HPDE6-E6E7 (cell line): ENCODE measurements at regions not wholly inside any gene's neighbourhood (a gene's known extent, or its start where the extent isn't known, plus 50 kb on each side); places are given as distances from the start of the nearest gene placed in this dataset.

Source experiments
- DNase-seq: peaks from one replicate; pipeline ENCODE4 v3.0.0; 2011; ENCODE audit warnings: missing footprints; ENCODE audit errors: extremely low spot score

DNA sequence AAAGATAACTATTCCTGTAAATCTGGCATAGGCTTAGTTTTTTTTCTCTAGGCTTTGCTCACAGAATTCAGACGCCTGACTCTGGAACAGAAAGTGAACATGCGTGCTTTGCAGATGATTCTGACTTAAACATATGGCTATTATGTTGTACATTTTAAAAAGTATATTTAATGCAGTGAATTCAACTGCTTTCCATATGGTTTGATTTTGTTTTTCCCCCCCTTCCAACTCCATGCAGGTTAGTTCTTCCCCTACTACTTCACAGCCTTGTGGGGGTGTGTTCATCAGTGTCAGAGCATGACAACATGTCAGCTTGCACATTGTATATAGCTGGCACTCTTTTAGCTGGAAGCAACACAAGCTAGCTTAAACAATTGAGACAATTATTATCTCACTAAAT, 226.8 kb downstream of the TMEM167A start:
- DNase-seq: no peak

DNA sequence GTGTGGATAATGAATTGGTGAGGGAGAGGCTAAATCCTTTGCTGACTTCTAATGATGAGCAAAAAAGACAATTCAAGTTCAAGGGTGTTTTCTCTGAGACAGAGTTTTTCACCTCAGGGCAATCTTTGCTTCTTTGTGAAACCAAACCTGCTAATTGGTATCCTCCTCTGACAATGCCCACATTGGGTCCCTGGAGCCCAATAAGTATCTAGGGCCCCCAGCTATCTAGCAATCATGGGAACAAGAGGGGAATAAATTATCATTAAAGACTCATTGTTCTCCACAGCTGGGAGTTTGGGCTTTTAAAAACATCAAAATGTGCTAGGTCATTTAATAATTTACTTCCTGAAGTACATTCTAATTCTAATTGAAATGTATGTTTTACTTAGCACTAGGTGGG, 227.3 kb downstream of the TMEM167A start:
- DNase-seq: no peak

DNA sequence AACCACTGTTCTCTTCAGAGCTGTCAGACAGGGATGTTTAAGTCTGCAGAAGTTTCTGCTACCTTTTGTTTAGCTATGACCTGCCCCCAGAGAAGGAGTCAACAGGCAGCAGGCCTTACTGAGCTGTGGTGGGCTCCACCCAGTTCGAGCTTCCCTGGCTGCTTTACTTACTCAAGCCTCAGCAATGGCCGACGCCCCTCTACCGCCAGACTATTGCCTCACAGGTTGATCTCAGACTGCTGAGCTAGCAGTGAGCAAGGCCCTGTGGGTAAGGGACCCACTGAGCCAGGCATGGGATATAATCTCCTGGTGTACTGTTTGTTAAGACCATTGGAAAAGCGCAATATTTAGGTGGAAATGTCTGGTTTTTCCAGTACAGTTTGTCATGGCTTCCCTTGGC, 229.6 kb downstream of the TMEM167A start:
- no peak for DNase-seq

DNA sequence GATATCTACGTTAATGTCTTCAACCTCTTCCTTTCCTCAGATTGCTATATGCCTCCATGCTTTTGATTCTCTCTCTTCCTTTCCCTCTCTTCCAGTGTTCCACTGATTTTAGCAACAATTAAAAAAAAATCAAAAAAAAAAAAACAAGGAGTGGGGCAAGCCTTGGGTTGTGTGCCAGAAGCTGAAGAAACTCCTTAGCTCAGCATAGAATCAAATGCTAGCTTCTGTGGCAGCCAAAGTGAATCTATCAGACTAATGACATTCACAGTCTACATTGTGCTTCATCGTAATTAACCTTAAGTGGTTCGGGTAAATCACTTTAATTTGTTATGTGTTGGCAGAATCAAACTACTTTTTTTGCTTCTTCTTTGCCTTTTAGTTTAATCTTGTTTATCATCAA, 237.3 kb downstream of the TMEM167A start:
- no peak for DNase-seq

DNA sequence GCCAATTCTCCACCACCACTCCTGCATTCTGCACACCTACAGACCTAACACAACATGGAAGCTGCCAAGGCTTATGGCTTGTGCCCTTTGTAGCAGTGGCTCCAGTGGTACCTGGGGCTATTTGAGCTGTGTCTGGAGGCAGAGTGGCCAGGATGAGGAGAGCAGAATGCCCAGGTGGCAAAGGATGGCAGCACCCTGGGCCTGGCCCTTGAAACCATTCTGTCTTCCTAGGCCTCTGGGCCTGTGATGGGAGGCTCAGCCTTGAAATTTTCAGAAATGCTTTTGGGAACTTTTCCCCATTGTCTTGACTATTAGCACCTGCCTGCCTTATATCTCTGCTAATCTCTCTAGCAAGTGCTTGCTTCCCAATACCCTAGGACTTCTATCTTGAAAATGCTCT, 241.7 kb downstream of the TMEM167A start:
- no peak for DNase-seq

DNA sequence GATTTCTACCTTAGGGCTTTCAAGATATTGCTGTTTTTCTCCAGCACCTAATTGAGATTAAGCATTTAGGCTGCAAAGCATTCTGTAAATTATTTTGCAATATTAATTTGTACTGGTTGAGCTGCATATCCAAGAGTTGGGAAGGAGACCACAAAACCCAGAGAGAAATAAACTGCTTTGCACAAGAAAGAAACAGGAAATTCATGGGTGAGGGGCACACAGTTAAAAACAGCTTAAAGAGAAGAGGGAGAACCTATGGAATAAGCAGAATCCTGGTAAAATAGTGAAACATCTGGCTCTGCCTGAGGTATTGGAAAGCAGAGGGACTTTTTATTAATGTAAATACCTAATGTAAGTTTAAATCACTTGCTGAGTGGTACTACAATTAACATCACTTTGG, 243.0 kb downstream of the TMEM167A start:
- DNase-seq: no peak

DNA sequence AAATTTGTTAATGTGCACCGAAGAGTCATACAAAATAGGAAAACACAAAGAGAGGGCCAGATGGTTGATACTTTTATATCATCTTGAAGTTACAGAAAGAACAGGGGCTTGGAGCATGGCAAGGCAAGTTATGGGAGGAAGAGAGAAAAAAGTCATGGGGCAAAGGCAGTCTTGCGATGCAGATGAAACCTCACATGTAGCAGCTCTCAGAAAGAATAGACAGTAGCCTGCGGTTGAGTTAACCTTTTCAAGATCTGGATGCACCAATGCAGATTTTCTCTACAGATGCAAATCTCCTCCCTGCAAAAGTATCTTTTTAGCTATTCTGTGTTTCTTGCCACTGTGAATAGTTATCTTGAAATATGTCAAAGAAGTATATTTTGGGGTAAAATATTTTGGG, 243.9 kb downstream of the TMEM167A start:
- no peak for DNase-seq

DNA sequence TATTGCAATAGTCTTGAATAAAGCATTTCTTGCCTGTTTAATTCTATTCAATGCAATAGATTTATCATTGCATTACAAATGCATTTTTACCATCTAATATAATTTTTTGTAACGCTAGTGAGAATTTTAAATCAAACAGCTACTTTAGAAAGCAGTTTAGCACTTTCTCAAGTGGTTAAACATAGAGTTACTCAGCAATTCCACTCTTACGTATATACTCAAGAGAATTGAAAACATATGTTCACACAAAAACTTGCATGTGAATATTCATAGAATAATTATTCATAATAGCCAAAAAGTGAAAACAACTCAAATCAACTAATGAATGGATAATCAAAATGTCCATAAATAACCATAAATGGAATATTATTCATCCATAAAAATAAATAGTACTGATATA, 244.7 kb downstream of the TMEM167A start:
- no peak for DNase-seq

DNA sequence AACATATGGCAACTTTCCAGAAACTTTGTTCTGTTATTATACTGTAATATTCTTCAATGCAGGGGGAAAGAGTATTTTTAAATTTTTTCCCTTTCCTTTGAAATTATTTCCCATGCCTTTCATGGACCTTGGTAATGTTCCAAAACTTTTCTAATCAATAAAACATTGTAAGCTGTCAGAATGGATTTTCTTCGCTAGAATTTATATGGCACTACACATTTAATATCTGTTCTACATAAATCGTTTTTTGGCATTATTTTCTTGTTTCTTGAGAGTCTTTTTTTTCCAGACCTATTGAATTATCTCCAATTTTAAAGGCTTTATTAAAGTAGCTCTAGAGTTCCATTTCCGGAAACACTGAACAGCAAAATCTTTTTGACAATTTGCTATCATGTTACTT, 249.0 kb downstream of the TMEM167A start:
- DNase-seq: no peak

DNA sequence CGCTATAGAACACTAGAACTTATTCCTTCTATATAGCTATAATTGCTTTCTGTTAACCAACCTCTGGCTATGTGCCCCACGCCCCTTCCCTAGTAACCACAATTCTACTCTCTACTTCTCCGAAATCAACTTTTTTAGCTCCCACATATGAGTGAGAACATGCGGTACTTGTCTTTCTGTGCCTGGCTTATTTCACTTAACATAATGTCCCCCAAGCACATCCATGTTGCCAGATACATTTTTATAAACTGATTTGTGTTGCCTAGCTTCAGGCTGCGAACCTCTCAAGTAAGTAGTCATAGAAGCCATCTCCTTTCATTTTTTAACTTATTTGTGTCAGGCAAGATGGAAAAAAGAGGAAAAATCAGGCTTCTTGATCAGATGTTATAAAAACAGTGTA, 249.5 kb downstream of the TMEM167A start:
- no peak for DNase-seq

DNA sequence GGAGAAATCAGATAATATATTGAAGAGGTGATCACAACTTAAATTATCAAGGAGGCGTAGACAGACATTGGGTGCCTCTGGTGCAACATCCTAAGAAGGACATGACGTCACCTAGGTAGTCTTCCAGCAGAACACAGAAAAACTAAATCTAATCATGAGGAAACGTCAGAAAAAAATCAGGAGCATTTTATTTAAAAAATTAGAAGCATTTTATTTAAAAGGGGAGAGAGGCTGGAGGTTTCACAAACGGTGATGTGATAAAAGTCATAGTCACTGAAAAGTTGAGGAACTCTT, 254.6 kb downstream of the TMEM167A start:
- DNase-seq: no peak

DNA sequence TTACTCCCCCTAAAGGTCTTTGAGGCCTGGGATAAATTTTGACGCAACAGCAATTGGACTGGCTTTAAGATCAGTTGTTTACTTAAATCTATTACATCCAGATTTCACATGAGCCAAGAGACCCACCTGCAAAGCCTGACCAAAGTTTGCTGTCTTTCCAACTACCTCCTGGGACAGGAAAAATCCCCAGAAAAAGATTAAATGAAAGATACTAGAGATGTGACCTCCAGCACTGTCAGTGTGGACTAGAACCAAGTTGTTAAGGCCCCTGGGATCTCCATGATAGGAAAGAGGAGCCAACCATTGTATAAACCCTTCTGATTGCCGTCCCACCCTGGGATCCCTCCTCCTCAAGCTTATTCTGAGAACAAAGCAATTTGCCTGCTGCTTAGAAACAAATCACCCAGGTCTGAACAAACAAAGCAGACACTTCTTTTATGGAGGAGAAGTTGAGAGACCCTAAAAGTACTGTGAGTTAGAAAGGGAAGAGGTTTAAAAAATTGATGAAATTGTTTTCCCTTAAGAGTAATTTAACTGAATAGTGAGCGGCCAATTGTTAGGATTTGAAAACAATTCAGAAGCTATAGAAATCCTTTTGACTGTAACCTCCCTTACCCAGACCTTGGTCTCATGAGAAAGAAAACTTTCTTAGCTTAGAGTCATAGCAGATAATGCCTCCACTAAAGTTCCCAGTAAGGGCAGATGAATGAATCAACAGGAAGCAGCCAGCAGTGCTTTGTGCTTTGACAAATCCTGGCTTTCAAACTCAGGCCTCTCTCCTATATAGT, 255.2 kb downstream of the TMEM167A start:
- no peak for DNase-seq

DNA sequence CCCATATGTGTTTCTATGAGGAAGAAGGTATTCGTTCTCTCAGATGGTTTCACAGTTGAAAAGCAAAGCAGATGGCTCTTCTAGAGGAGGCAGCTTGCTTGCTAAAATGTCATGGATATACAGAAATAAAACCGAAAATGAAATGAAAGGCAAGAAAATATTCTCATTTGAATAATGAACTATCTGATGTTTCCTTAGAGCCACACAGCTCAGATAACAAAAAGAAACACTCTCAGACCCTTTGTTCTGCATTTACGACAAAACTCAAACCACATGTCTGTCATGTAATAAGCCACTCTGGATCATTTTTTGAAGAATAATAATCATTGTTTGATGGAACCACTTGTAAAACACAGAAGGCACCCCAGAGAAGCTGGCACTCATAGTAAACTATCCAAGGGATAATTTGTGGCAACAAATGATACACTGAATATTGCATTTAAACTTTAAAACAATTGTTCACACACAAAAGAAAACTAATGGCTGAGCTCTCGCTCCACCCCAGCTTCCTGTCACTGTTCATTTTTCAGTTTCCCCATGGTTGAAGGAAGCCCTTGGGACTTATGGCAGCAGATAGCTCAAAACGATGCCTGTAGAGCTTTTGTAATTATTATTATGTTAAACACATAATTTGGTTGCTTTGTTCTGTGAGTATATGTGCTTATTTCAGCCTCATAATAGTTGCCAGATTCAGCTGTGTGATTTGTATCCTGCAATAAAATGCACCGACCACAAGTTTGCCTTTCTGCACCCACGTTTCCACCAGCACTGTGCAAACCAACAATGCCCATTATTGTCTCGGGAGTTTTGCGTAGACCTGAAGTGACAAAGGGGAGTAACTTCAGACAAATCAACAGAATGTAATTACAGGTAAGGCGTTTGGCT, 256.0 kb downstream of the TMEM167A start:
- DNase-seq: no peak

DNA sequence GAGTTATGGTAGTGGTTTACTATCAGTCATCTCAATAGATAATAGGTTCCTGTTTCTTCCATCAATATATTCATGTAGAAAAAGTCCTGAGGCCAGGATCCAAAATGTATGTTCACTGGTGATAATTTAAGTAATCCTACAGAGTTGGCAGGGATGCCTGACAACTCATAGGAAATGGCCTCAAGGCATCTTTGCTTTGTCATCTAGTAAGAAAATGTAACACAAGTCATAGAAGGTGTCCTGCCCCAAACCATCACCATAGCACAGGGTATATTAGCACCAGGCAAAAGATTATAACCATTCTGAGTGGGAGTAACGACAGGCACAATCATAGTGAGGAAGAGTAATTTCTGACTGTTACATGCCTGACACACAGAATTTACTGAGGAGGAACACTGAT, 257.0 kb downstream of the TMEM167A start:
- no peak for DNase-seq

DNA sequence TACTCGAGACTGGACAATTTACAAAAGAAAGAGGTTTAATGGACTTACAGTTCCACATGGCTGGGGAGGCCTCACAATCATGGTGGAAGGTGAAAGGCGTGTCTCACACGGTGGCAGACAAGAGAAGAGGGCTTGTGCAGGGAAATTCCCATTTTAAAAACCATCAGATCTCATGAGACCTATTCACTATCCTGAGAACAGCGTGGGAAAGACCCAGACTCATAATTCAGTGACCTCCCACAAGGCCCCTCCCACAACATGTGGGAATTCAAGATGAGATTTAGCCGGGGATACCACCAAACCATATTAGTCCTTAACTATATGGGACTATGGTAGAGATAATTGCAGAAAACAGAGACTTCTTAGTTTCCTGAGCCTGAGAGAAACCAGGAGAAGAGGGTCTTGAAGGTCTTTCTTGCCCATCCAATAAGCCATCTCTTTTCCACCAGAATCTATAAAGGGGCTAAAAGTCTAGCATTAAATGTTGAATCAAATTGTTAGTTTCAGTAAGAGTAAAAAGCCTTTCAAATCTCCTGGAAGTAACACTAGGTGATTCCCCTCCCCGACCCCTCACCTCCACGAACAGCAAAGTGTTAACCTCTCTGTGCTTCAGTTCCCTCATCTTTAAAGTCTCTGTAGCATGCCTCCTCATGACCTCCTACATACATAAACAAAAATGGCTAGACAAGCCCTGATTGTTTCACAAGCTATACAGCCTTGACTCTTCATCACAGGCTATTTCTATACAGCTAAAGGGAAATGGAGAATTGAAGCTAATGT, 259.1 kb downstream of the TMEM167A start:
- DNase-seq: no peak

DNA sequence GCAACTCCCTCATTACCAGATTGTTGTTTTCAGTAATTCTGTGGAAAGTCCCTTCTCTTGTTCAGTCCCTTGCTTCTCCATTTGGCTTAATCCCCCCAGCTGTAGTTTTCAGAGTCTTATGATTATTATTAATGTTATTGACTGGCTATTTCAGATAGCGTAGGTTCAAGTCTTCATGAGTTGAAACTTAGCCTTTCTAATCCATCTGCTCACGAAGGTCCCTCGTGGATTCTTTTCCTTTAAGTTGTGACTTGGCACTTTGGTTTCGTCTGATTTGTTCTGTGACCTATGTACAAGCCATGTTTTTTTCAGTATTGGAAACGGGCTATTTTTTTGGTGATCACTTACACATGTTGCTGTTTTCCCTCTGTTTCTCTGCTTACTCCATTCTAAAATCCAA, 260.3 kb downstream of the TMEM167A start:
- no peak for DNase-seq

DNA sequence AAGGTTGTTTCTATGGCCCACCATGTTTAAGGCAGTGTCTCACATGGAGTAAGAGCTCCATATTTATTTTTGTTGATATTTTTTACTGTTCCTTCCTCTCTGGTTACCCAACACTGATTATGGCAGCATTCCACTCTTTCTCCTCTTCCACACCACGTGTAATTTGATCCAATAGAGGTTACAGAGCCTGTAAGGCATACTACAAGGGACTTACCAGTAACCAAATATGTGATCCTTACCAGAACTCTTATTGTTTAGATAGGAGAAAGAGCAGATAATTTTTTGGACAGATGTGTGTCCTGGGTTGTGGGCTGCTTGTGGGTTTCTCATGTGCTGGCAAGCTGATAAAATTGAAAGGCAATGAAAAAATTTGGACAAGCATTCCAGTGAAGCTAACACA, 261.3 kb downstream of the TMEM167A start:
- no peak for DNase-seq

DNA sequence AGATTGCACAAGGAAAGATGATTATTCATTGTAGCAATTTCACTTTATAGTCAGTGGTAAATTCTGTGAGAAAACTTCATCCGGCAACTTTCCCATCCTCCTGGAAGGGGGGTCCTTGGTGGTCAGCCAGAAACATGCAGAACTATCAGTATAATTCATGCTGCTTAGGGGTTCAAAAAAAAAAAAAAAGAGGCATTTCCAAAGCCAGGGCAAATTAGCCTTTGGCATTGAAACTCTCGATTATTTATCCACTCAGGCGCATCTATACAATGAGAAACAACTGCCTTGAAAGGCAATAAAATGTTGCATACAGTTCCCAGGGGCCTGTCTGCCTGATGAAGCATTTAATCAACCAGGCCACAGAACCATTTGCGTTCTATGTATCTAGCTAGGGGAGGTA, 263.3 kb downstream of the TMEM167A start:
- DNase-seq: no peak

DNA sequence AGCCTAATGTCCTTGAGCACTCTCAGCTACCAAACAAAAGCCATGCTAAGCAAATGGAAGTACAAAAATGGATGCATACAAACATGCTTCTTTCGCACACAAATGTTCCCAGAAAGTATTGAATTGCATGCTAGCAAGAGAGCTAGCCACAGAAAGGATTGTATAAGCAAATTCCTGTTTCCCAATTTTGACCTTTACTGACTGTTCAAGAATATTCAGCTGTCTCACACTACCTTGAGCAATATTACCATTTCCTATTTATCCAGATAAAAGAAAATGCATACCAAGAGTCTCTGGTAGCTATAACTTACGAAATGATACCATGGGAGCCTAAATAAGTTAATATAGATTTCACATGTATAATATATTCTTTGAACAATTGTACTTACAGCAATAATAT, 264.6 kb downstream of the TMEM167A start:
- DNase-seq: no peak

DNA sequence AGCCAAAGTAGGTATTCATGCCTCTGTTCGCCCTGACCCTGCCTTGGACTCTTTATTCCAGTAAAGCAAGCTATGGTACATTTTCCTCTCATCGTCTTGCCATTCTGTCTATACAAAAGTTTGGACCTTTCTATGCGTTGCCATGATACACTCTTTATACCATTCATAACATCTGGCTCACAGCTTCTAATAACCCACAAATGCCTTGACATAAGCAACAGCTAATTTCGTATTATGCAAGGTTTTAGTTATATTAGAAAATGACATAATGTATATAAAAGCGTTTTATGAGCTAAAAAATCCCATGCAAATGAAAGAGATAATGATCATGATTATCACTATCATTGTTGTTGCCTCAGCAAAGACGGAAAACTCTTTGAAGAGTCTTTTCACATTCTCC, 265.7 kb downstream of the TMEM167A start:
- no peak for DNase-seq

DNA sequence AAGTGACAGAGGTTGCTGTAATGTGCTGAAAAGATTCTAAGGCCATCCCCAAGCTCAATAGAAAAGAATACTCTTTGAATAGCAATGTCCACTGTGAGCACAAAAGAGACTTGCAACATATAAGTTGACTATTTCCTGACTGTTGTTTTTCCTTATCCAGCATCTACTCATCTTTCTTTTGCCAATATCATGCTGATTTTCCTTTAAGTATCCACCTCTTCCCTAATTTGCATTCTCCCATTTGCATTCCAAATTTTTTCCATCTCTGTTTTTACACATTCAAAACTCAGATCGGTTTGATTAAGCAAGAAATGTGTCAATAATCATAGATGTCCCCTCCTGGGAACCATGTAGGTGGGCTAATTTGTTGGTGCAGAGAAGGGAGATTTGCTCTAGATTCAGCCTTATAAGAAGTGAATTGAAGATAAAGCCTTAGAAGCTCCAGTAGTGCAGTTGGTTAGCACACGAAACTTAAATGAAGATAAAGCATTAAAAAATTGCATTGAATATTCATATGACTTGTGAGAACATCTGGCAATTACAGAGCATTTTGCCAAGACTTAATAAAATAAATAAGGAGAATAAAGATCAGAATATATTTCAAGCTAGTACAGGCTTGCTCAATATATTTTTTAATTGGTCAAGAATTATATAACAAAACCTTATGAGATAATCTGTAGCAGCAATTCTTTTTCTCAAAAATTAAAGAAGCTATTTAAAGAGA, 267.6 kb downstream of the TMEM167A start:
- DNase-seq: no peak

DNA sequence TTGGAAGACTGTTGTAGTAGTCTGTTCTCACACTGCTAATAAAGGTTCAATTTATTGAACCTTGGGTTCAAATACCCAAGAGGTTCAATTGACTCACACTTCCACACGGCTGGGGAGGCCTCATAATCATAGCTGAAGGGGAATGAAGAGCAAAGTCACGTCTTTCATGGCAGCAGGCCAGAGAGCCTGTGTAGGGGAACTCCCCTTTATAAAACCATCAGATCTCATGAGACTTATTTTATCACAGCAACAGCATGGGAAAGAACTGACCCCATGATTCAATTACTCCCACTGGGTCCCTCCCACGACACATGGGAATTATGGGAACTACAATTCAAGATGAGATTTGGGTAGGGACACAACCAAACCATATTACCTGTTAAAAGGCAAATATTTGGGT, 268.2 kb downstream of the TMEM167A start:
- no peak for DNase-seq
